ENCODE measurements at regions not wholly inside any gene's neighbourhood (a gene's known extent, or its start where the extent isn't known, plus 50 kb on each side); places are given as distances from the start of the nearest gene placed in this dataset.

DNA sequence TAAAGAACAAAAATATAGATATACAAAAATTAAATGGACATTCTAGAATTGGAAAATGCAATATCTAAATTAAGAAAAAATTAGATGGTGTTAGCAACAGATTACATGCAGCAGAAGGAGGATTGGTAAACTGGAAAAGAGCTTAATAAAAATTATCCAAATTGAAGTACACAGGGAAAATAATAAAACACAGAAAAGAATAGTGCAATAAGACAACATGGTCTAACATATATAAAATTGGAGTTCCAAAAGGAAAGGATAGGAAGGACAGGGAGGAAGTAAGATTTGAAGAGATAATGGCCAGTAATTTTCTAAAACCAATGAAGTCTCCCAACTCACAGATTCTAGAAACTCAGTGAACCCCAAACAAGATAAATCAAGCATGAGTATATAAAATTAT lies 194.5 kb downstream of the TBX18 start:
- TF ChIP-seq, protein P1, sequence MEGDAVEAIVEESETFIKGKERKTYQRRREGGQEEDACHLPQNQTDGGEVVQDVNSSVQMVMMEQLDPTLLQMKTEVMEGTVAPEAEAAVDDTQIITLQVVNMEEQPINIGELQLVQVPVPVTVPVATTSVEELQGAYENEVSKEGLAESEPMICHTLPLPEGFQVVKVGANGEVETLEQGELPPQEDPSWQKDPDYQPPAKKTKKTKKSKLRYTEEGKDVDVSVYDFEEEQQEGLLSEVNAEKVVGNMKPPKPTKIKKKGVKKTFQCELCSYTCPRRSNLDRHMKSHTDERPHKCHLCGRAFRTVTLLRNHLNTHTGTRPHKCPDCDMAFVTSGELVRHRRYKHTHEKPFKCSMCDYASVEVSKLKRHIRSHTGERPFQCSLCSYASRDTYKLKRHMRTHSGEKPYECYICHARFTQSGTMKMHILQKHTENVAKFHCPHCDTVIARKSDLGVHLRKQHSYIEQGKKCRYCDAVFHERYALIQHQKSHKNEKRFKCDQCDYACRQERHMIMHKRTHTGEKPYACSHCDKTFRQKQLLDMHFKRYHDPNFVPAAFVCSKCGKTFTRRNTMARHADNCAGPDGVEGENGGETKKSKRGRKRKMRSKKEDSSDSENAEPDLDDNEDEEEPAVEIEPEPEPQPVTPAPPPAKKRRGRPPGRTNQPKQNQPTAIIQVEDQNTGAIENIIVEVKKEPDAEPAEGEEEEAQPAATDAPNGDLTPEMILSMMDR (IDR thresholded peaks at IDR 0.05; ENCODE audit: extremely low read depth in 1 of 2, insufficient read depth in 1 of 2, low read depth in 1 of 2, low read length in 2 of 2): no peak
- no peak for TF ChIP-seq POLR2AphosphoS5 (IDR thresholded peaks at IDR 0.05; ENCODE audit: insufficient read depth, low read depth, low read length)
- no peak for TF ChIP-seq POLR2A (IDR thresholded peaks at IDR 0.05; ENCODE audit: low read depth, low read length)
